ENCODE measurements at regions not wholly inside any gene's neighbourhood (a gene's known extent, or its start where the extent isn't known, plus 50 kb on each side); places are given as distances from the start of the nearest gene placed in this dataset.

- POLR2A ChIA-PET = no interaction called here
- no peak for DNase-seq (ENCODE audit: extremely low spot score)
- CTCF ChIA-PET = no interaction called here
- TF ChIP-seq FOXM1 (IDR thresholded peaks at IDR 0.05; ENCODE audit: borderline replicate concordance) (no peak), ZNF384 (IDR thresholded peaks at IDR 0.05) (no peak), L3MBTL2 (conservative IDR thresholded peaks at IDR 0.05) (no peak), CTBP1 (IDR thresholded peaks at IDR 0.05; ENCODE audit: borderline replicate concordance) (no peak), FOXA1 (IDR thresholded peaks at IDR 0.05) (no peak), TARDBP (IDR thresholded peaks at IDR 0.05) (no peak), ELF4 (IDR thresholded peaks at IDR 0.05) (no peak), SUZ12 (IDR thresholded peaks at IDR 0.05) (no peak), ARNT (IDR thresholded peaks at IDR 0.05) (no peak), NFRKB (IDR thresholded peaks at IDR 0.05) (no peak), SP1 (IDR thresholded peaks at IDR 0.05) (no peak), LEF1 (IDR thresholded peaks at IDR 0.05; ENCODE audit: borderline replicate concordance) (no peak), BHLHE40 (IDR thresholded peaks at IDR 0.05; ENCODE audit: borderline replicate concordance) (no peak), HDGF (IDR thresholded peaks at IDR 0.05; ENCODE audit: borderline replicate concordance) (no peak), FOXK2 (IDR thresholded peaks at IDR 0.05) (no peak)
- TF ChIP-seq, protein P1, sequence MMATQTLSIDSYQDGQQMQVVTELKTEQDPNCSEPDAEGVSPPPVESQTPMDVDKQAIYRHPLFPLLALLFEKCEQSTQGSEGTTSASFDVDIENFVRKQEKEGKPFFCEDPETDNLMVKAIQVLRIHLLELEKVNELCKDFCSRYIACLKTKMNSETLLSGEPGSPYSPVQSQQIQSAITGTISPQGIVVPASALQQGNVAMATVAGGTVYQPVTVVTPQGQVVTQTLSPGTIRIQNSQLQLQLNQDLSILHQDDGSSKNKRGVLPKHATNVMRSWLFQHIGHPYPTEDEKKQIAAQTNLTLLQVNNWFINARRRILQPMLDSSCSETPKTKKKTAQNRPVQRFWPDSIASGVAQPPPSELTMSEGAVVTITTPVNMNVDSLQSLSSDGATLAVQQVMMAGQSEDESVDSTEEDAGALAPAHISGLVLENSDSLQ (IDR thresholded peaks at IDR 0.05) = no peak
Measured at GRCh38 chr14:82500222-82500621, 966.6 kb upstream of the SEL1L start.

DNA sequence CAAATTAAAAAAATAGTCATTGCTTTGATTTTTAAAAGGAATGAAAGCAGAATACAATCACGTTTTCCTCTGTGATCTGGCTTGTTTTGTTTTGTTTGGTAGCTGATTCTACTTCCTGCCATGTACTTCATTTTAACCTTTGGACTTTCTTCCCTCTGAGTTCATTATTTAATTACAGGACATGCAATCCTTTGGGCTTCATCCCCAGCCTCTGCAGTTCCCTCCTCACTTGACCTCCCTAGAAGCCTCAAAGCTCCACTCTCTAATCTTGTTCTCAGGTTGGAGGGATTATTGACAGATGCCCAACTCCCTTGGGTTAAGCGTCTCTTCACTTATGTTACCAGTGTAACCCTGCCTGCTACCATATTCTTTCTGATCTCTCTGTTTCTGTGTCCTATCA, 967.9 kb upstream of the SEL1L start:
- ChIA-PET POLR2A (no interaction called here), CTCF (no interaction called here)
- TF ChIP-seq LEF1 (IDR thresholded peaks at IDR 0.05; ENCODE audit: borderline replicate concordance) = no peak
- no peak for TF ChIP-seq HDGF (IDR thresholded peaks at IDR 0.05; ENCODE audit: borderline replicate concordance)
- no peak for TF ChIP-seq ZNF384 (IDR thresholded peaks at IDR 0.05)
- no peak for TF ChIP-seq ARNT (IDR thresholded peaks at IDR 0.05)
- TF ChIP-seq, protein P1 (IDR thresholded peaks at IDR 0.05) = no peak
- TF ChIP-seq TARDBP (IDR thresholded peaks at IDR 0.05) = no peak
- no peak for TF ChIP-seq CTBP1 (IDR thresholded peaks at IDR 0.05; ENCODE audit: borderline replicate concordance)
- TF ChIP-seq NFRKB (IDR thresholded peaks at IDR 0.05) = no peak
- no peak for TF ChIP-seq FOXM1 (IDR thresholded peaks at IDR 0.05; ENCODE audit: borderline replicate concordance)
- no peak for TF ChIP-seq FOXA1 (IDR thresholded peaks at IDR 0.05)
- no peak for TF ChIP-seq FOXK2 (IDR thresholded peaks at IDR 0.05)
- no peak for TF ChIP-seq ELF4 (IDR thresholded peaks at IDR 0.05)
- TF ChIP-seq L3MBTL2 (conservative IDR thresholded peaks at IDR 0.05) = no peak
- TF ChIP-seq SP1 (IDR thresholded peaks at IDR 0.05) = no peak
- no peak for DNase-seq (ENCODE audit: extremely low spot score)

GRCh38 chr14:82502043-82502442, 968.4 kb upstream of the SEL1L start:
- TF ChIP-seq FOXA1 (IDR thresholded peaks at IDR 0.05) (no peak), CTBP1 (IDR thresholded peaks at IDR 0.05; ENCODE audit: borderline replicate concordance) (no peak), ELF4 (IDR thresholded peaks at IDR 0.05) (no peak)
- POLR2A ChIA-PET = no interaction called here
- no peak for DNase-seq (ENCODE audit: extremely low spot score)
- CTCF ChIA-PET = no interaction called here

DNA sequence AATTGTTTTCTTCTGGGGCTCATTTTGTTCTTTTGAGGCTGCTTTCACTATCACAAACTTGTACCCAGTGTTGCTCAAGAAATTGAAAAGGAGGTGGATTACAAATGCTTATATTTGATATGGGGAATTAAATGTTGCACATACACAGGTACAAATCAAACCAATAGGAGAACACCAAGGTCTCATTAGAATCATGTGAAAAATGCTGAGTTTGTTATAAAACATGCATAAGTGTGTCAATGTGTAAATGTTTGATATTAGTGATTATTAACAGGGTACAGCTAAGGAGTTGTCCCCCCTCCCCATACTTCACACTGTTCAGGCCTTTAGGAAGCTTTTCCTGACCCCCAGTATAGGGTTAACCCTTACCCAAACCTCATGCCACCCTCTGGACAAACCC, 971.2 kb upstream of the SEL1L start:
- ChIA-PET POLR2A (no interaction called here), CTCF (no interaction called here)
- TF ChIP-seq SP1 (IDR thresholded peaks at IDR 0.05) (no peak), TARDBP (IDR thresholded peaks at IDR 0.05) (no peak), CTBP1 (IDR thresholded peaks at IDR 0.05; ENCODE audit: borderline replicate concordance) (no peak), ZNF384 (IDR thresholded peaks at IDR 0.05) (no peak)
- TF ChIP-seq, protein P1 (IDR thresholded peaks at IDR 0.05) = no peak
- no peak for DNase-seq (ENCODE audit: extremely low spot score)

GRCh38 chr14:82510007-82510406, 976.4 kb upstream of the SEL1L start:
- TF ChIP-seq SUZ12 (IDR thresholded peaks at IDR 0.05) (no peak), FOXA1 (IDR thresholded peaks at IDR 0.05) (no peak), TARDBP (IDR thresholded peaks at IDR 0.05) (no peak), ELF4 (IDR thresholded peaks at IDR 0.05) (no peak), LEF1 (IDR thresholded peaks at IDR 0.05; ENCODE audit: borderline replicate concordance) (no peak), L3MBTL2 (conservative IDR thresholded peaks at IDR 0.05) (no peak), CTBP1 (IDR thresholded peaks at IDR 0.05; ENCODE audit: borderline replicate concordance) (no peak), BHLHE40 (IDR thresholded peaks at IDR 0.05; ENCODE audit: borderline replicate concordance) (no peak), ZNF384 (IDR thresholded peaks at IDR 0.05) (no peak), FOXK2 (IDR thresholded peaks at IDR 0.05) (no peak), ARNT (IDR thresholded peaks at IDR 0.05) (no peak), SP1 (IDR thresholded peaks at IDR 0.05) (no peak), NFRKB (IDR thresholded peaks at IDR 0.05) (no peak)
- TF ChIP-seq, protein P1 (IDR thresholded peaks at IDR 0.05) = no peak
- ChIA-PET POLR2A (no interaction called here), CTCF (no interaction called here)
- DNase-seq (ENCODE audit: extremely low spot score) = no peak

DNA sequence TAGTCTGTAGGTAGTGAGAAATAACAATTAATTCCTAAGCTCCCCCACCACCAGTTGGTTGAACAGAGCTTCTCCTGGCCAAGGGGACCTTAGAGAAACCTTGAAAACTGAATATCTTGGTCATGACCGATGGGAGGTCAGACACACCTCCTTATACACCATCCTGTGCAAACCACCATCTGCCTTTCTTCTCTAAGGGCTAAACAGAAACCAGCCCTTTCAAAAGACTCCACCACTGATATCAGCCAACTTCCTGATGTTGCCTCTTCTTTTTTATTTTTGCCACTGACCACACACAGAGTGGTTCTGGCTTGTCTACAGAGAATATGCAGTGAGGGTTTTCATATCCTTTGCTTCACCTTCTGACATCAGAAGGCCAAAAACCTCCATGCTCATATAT, 977.7 kb upstream of the SEL1L start:
- ChIA-PET POLR2A (no interaction called here), CTCF (no interaction called here)
- no peak for TF ChIP-seq SP1 (IDR thresholded peaks at IDR 0.05)
- no peak for TF ChIP-seq FOXA1 (IDR thresholded peaks at IDR 0.05)
- TF ChIP-seq SUZ12 (IDR thresholded peaks at IDR 0.05) = no peak
- TF ChIP-seq FOXM1 (IDR thresholded peaks at IDR 0.05; ENCODE audit: borderline replicate concordance) = no peak
- TF ChIP-seq HDGF (IDR thresholded peaks at IDR 0.05; ENCODE audit: borderline replicate concordance) = no peak
- TF ChIP-seq LEF1 (IDR thresholded peaks at IDR 0.05; ENCODE audit: borderline replicate concordance) = no peak
- TF ChIP-seq, protein P1 (IDR thresholded peaks at IDR 0.05) = no peak
- no peak for TF ChIP-seq FOXK2 (IDR thresholded peaks at IDR 0.05)
- TF ChIP-seq CTBP1 (IDR thresholded peaks at IDR 0.05; ENCODE audit: borderline replicate concordance) = no peak
- TF ChIP-seq BHLHE40 (IDR thresholded peaks at IDR 0.05; ENCODE audit: borderline replicate concordance) = no peak
- TF ChIP-seq L3MBTL2 (conservative IDR thresholded peaks at IDR 0.05) = no peak
- no peak for TF ChIP-seq TARDBP (IDR thresholded peaks at IDR 0.05)
- no peak for TF ChIP-seq ELF4 (IDR thresholded peaks at IDR 0.05)
- TF ChIP-seq ARNT (IDR thresholded peaks at IDR 0.05) = no peak
- no peak for TF ChIP-seq NFRKB (IDR thresholded peaks at IDR 0.05)
- no peak for TF ChIP-seq ZNF384 (IDR thresholded peaks at IDR 0.05)
- DNase-seq (ENCODE audit: extremely low spot score) = no peak
